AG04450 (cell line): ENCODE measurements at regions not wholly inside any gene's neighbourhood (a gene's known extent, or its start where the extent isn't known, plus 50 kb on each side); places are given as distances from the start of the nearest gene placed in this dataset.

Experiments used
- CTCF ChIA-PET: fragments of 300-600, 350-600 bp; formaldehyde crosslinking; extraction: SDS; loops from one replicate; lab custom pipeline; 2022; ENCODE audit warnings: antibody characterized with exemption, inconsistent platforms; lab: Charles Lee
- POLR2A ChIA-PET: fragments of 350-600 bp; formaldehyde crosslinking; extraction: SDS; loops from one replicate; lab custom pipeline; 2021; ENCODE audit warnings: antibody characterized with exemption, inconsistent platforms; lab: Yijun Ruan, JAX
- DNase-seq: peaks from one replicate; pipeline ENCODE4 v3.0.0-alpha.2; 2011; ENCODE audit warnings: low read depth, low spot score
- H3K27ac ChIP-seq: one replicate; pipeline ENCODE4 v1.5.1; 2012; ENCODE audit warnings: low read depth, low read length, control low read depth
- H3K27me3 ChIP-seq: one replicate; pipeline ENCODE4 v1.6.0; 2012; ENCODE audit warnings: low read length; ENCODE audit not compliant: control insufficient read depth, insufficient read depth
- H3K4me3 ChIP-seq: 2 replicates; pipeline ENCODE4 v1.5.1; 2011; ENCODE audit warnings: mild to moderate bottlenecking, low read depth, low read length, control low read depth
- H3K9me3 ChIP-seq: 2 replicates; pipeline ENCODE4 v1.5.1; 2012; ENCODE audit warnings: low read length; ENCODE audit not compliant: control insufficient read depth, insufficient read depth
- TF ChIP-seq, protein P1 (sequence below): IDR thresholded peaks from 2 replicates; pipeline ENCODE4 v1.5.1; 2011; ENCODE audit warnings: low read depth, low read length, control low read depth, inconsistent platforms

DNA sequence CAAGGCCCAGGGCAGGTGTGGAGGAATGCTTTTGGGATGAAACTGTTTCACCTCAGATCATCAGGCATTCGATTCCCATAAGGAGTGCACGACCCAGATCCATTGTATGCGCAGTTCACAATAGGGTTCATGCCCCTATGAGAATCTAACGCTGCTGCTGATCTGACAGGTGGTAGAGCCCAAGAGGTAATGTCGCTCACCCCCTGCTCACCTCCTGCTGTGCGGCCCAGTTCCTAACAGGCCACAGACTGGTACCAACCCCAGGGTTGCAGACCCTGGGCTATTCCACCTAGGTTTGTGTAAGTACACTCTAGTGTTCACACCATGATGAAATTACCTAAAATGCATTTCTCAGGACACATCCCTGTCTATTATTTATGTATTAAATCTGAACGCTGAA lies 72.5 kb downstream of the COPS8 start:
- TF ChIP-seq, protein P1, sequence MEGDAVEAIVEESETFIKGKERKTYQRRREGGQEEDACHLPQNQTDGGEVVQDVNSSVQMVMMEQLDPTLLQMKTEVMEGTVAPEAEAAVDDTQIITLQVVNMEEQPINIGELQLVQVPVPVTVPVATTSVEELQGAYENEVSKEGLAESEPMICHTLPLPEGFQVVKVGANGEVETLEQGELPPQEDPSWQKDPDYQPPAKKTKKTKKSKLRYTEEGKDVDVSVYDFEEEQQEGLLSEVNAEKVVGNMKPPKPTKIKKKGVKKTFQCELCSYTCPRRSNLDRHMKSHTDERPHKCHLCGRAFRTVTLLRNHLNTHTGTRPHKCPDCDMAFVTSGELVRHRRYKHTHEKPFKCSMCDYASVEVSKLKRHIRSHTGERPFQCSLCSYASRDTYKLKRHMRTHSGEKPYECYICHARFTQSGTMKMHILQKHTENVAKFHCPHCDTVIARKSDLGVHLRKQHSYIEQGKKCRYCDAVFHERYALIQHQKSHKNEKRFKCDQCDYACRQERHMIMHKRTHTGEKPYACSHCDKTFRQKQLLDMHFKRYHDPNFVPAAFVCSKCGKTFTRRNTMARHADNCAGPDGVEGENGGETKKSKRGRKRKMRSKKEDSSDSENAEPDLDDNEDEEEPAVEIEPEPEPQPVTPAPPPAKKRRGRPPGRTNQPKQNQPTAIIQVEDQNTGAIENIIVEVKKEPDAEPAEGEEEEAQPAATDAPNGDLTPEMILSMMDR, result no peak
- no peaks in the 10 kb centered on the region for H3K27me3 ChIP-seq
- H3K4me3 ChIP-seq, result no peak overlapping the region
- ChIA-PET POLR2A (interaction anchor here (0.6 kb wide), 1 partner anchor 249 kb away, joined by 3 read pairs; no protein-coding TSS in a partner anchor), CTCF (no interaction called here)
- peaks cover 8% of the 10 kb centered on the region for H3K9me3 ChIP-seq
- DNase-seq, result no peak
- peak overlapping the region; percentile 52 for H3K27ac ChIP-seq

DNA sequence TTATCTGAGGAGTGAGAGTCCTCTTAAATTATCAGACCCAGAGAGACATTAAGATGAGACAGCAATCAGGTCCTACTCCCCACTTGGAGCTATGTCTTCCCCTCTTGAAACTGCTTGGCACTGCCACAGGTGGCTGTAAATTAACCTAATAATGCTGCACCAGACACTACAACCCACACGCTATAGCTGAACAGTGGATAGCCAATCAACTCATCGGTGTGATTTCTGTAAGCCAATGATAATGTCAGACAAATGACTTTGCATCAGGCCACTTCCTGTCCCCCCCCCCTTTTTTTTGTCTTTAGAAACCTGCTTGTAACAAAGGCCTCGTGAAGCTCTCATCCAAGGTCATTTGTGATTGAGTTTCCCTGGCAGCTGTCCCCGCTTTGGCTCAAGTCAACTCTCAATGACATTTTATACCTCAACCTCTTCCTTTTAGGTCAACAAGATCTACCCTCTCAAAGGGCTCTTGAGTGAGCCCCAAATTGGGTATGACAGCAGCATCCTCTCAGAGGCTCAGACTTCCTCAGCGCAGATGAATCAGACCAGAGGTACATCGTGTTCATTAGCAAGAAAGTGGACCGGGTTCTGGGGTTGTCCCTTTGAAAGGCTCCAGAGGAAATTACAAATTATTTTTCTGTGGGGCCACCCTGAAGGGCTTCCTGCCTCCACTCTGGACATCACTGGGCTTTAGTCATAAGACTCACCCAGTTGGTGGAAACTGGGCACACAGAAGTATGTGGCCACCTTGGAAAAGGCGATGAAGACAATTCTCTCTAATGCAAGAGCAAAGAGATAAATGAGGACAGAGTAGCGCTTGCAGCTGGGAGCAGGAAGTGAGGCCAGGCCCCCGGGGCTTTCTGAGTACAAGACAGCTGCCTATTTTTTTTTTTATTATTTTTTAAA lies 73.6 kb downstream of the COPS8 start:
- H3K4me3 ChIP-seq, result no peak overlapping the region
- TF ChIP-seq, protein P1, result no peak
- no peak for DNase-seq
- peaks cover 8% of the 10 kb centered on the region for H3K9me3 ChIP-seq
- POLR2A ChIA-PET, result interaction anchor here (0.5 to 0.7 kb wide), 2 partner anchors 186 to 251 kb away, joined by 3 to 12 read pairs; no protein-coding TSS in a partner anchor
- H3K27me3 ChIP-seq, result no peaks in the 10 kb centered on the region
- peak overlapping the region; percentile 21 for H3K27ac ChIP-seq
- CTCF ChIA-PET, result interaction anchor here (0.6 kb wide), 1 partner anchor 351 kb away, joined by 3 read pairs; no protein-coding TSS in a partner anchor

DNA sequence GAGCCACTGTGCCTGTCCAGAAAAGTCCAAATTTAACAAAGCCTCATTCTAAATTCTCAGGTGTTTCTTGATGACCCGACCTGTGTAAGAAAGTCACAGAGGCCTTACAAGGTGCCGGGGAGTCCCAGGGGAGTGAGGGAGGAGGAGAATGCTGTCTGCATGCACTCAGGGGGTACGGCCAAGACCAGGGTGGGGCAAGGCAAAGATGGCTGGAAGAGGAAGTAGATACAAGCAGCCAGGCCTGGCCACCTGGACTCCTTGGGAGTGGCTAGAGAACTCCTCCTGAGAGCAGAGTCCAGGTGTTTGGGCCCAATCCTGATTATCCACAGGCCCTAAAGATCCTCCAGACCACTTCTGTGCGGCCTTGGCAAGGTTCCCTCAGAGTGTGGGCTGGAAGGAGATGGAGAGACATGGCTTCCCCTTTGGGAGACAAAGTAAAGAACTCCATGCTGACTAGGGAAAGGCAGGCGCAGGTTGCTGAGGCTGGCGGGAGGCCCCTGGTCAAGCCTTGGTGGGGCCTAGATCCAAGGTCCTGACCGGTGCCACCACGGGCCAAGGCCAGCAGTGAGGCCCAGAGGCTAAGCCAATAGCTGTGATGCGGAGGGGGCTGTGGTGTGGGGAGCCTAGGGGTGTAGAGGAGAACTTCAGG lies 74.7 kb downstream of the COPS8 start:
- no peak for DNase-seq
- CTCF ChIA-PET, result interaction anchor here (1.6 kb wide), 1 partner anchor 249 kb away, joined by 3 read pairs; no protein-coding TSS in a partner anchor
- no peak overlapping the region for H3K4me3 ChIP-seq
- POLR2A ChIA-PET, result interaction anchor here (0.6 kb wide), 1 partner anchor 193 kb away, joined by 3 read pairs; no protein-coding TSS in a partner anchor
- H3K27me3 ChIP-seq, result no peaks in the 10 kb centered on the region
- TF ChIP-seq, protein P1, result no peak
- peaks cover 8% of the 10 kb centered on the region for H3K9me3 ChIP-seq
- H3K27ac ChIP-seq, result no peak overlapping the region

DNA sequence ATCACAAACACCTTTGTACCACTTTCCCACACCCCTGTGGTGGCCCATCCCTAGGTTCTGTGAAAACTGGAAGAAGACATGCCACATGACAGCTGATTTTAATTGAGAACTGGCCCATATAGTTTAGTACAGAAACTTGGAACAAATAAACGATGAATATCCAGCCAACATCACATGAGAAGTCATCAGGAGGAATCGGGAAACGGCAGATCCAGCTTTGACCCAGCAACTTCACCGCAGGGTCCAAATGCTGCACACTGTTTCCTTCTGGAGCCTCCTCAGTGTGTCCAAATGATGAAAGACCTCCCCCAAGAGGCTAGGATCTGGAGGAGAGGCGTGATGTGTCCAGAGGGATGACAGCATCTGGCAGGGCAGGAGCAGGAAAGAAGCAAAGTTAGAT lies 75.5 kb downstream of the COPS8 start:
- Histone ChIP-seq H3K27me3 (no peaks in the 10 kb centered on the region), H3K9me3 (peaks cover 7% of the 10 kb centered on the region), H3K4me3 (no peak overlapping the region), H3K27ac (no peak overlapping the region)
- CTCF ChIA-PET, result interaction anchor here (1.1 to 1.6 kb wide), 4 partner anchors 32 to 411 kb away, joined by 3 to 4 read pairs (median 3); no protein-coding TSS in a partner anchor
- POLR2A ChIA-PET, result interaction anchor here (0.6 kb wide), 1 partner anchor 192 kb away, joined by 3 read pairs; no protein-coding TSS in a partner anchor
- no peak for DNase-seq
- TF ChIP-seq, protein P1, result no peak
